Activated T-cell treated with anti-CD3 and anti-CD28 coated beads, Interleukin-2, amount 50 U/mL, for 72 hours (primary cell): ENCODE measurements at regions not wholly inside any gene's neighbourhood (a gene's known extent, or its start where the extent isn't known, plus 50 kb on each side); places are given as distances from the start of the nearest gene placed in this dataset.

Source experiments
- ATAC-seq, 2 donors: fragments of 150-1000 bp; cut with Tn5 transposase; replicated peaks in 1 of 2; 2 replicates each; pipeline ENCODE4 v1.10.0; 2021; ENCODE audit warnings: moderate library complexity in 2 of 2, mild to moderate bottlenecking in 1 of 2
- DNase-seq, 2 donors: peaks; one replicate each; pipeline ENCODE4 v3.0.0; 2021 to 2022; ENCODE audit warnings: mixed read lengths in 1 of 2
- H3K27ac Mint-ChIP-seq: one replicate; pipeline ENCODE4 v1.8.0; 2022; ENCODE audit warnings: mild to moderate bottlenecking, moderate library complexity, mixed read lengths
- H3K27me3 Mint-ChIP-seq: one replicate; pipeline ENCODE4 v1.8.0; 2022; ENCODE audit warnings: low read depth, mixed read lengths
- H3K36me3 Mint-ChIP-seq, 2 donors: one replicate each; pipeline ENCODE4 v1.8.0; 2022; ENCODE audit warnings: mixed read lengths in 2 of 2, mild to moderate bottlenecking in 1 of 2; ENCODE audit not compliant: insufficient read depth in 2 of 2
- H3K4me1 Mint-ChIP-seq: one replicate; pipeline ENCODE4 v1.8.0; 2022; ENCODE audit warnings: low read depth, mixed read lengths
- H3K4me3 Mint-ChIP-seq, 2 donors: one replicate each; pipeline ENCODE4 v1.8.0; 2022; ENCODE audit warnings: mild to moderate bottlenecking in 2 of 2, mixed read lengths in 2 of 2, moderate library complexity in 2 of 2
- H3K9me3 Mint-ChIP-seq, 2 donors: one replicate each; pipeline ENCODE4 v1.8.0; 2022; ENCODE audit warnings: mixed read lengths in 2 of 2

- H3K9me3 Mint-ChIP-seq: no peaks in the 10 kb centered on the region
- no peak overlapping the region for H3K27ac Mint-ChIP-seq
- DNase-seq (no peak), ATAC-seq (no peak)
- H3K27me3 Mint-ChIP-seq: no peaks in the 10 kb centered on the region
- H3K4me3 Mint-ChIP-seq: no peak overlapping the region
- no peaks in the 10 kb centered on the region for H3K4me1 Mint-ChIP-seq
- no peaks in the 10 kb centered on the region for H3K36me3 Mint-ChIP-seq
Measured at GRCh38 chr4:159495515-159496236, 392.8 kb downstream of the RAPGEF2 start.

- ATAC-seq: no peak
- Mint-ChIP-seq H3K4me1 (no peaks in the 10 kb centered on the region), H3K27ac (no peak overlapping the region), H3K36me3 (no peaks in the 10 kb centered on the region), H3K9me3 (no peaks in the 10 kb centered on the region), H3K27me3 (no peaks in the 10 kb centered on the region), H3K4me3 (no peak overlapping the region)
- no peak for DNase-seq
Measured at GRCh38 chr4:159496248-159496647, 393.4 kb downstream of the RAPGEF2 start.

- no peaks in the 10 kb centered on the region for H3K36me3 Mint-ChIP-seq
- no peaks in the 10 kb centered on the region for H3K4me1 Mint-ChIP-seq
- no peak overlapping the region for H3K27ac Mint-ChIP-seq
Measured at GRCh38 chr4:159497936-159498335, 395.1 kb downstream of the RAPGEF2 start.

GRCh38 chr4:159498446-159499115 is 395.7 kb downstream of the RAPGEF2 start:
- H3K27me3 Mint-ChIP-seq: no peaks in the 10 kb centered on the region
- no peaks in the 10 kb centered on the region for H3K4me1 Mint-ChIP-seq
- ATAC-seq (no peak), DNase-seq (no peak)
- H3K27ac Mint-ChIP-seq: no peak overlapping the region
- no peaks in the 10 kb centered on the region for H3K9me3 Mint-ChIP-seq
- H3K4me3 Mint-ChIP-seq: no peak overlapping the region
- H3K36me3 Mint-ChIP-seq: no peaks in the 10 kb centered on the region

More at GRCh38 chr4:159497936-159498335, 395.1 kb downstream of the RAPGEF2 start:
- Mint-ChIP-seq H3K27me3 (no peaks in the 10 kb centered on the region), H3K4me3 (no peak overlapping the region), H3K9me3 (no peaks in the 10 kb centered on the region)
- no peak for DNase-seq
- no peak for ATAC-seq

- ATAC-seq (no peak), DNase-seq (no peak)
- no peaks in the 10 kb centered on the region for H3K4me1 Mint-ChIP-seq
- H3K9me3 Mint-ChIP-seq: no peaks in the 10 kb centered on the region
- no peak overlapping the region for H3K4me3 Mint-ChIP-seq
- H3K36me3 Mint-ChIP-seq: no peaks in the 10 kb centered on the region
- no peak overlapping the region for H3K27ac Mint-ChIP-seq
- H3K27me3 Mint-ChIP-seq: no peaks in the 10 kb centered on the region
Measured at GRCh38 chr4:159500861-159501260, 398.0 kb downstream of the RAPGEF2 start.

DNA sequence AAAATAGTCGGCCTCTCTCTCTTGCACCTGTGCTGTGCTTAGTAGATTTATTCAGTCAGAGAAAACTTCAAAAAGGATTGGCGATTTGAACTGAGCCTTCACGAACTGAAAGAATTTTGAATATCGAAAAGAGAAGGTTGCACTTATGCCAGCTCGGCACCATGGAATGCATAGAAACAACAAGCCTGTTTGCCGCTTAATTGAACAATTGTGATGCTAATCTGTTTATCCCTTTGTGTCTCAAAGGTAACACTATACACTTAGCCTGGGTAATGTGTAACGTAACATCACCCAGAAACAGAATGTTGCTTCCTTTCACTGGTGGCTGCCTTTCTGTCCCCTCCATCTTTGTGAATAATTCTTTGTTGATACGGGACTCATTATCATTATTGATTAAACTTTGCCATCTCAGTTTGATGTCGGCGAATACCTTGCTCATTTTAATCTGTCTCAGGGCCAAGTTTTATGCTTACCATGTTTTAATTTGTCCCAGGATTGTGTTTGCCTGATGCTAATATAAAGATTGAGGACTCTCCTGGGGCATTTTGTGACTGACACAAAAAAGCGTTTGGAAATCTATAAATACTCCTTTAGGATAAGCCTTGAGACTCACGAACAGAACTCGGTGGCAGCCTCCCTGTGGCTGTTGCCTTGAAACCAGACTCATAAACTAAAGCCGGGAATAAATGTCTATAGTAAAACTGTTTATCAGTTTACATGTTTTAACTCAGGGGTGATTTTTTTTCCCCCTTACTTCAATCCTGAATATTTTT is 400.5 kb downstream of the RAPGEF2 start:
- H3K27me3 Mint-ChIP-seq: no peaks in the 10 kb centered on the region
- DNase-seq: no peak
- ATAC-seq: no peak
- no peaks in the 10 kb centered on the region for H3K9me3 Mint-ChIP-seq
- no peaks in the 10 kb centered on the region for H3K36me3 Mint-ChIP-seq
- no peaks in the 10 kb centered on the region for H3K4me1 Mint-ChIP-seq
- H3K27ac Mint-ChIP-seq: no peak overlapping the region
- no peak overlapping the region for H3K4me3 Mint-ChIP-seq

- ATAC-seq (no peak), DNase-seq (no peak)
- no peak overlapping the region for H3K4me3 Mint-ChIP-seq
- no peak overlapping the region for H3K27ac Mint-ChIP-seq
- H3K27me3 Mint-ChIP-seq: no peaks in the 10 kb centered on the region
- peaks cover 0 to under 1% of the 10 kb centered on the region in 2 donors for H3K9me3 Mint-ChIP-seq
- H3K36me3 Mint-ChIP-seq: no peaks in the 10 kb centered on the region
- H3K4me1 Mint-ChIP-seq: no peaks in the 10 kb centered on the region
Measured at GRCh38 chr4:159504684-159505083, 401.8 kb downstream of the RAPGEF2 start.

- DNase-seq: no peak
- H3K9me3 Mint-ChIP-seq: peaks cover 0 to 1% of the 10 kb centered on the region in 2 donors
- H3K4me3 Mint-ChIP-seq: no peak overlapping the region
- no peak for ATAC-seq
- no peaks in the 10 kb centered on the region for H3K4me1 Mint-ChIP-seq
- no peaks in the 10 kb centered on the region for H3K36me3 Mint-ChIP-seq
- H3K27me3 Mint-ChIP-seq: no peaks in the 10 kb centered on the region
- no peak overlapping the region for H3K27ac Mint-ChIP-seq
Measured at GRCh38 chr4:159505266-159505975, 402.5 kb downstream of the RAPGEF2 start.

- Mint-ChIP-seq H3K9me3 (peaks cover 0 to 1% of the 10 kb centered on the region in 2 donors), H3K27ac (no peak overlapping the region), H3K4me1 (no peaks in the 10 kb centered on the region), H3K27me3 (no peaks in the 10 kb centered on the region), H3K4me3 (no peak overlapping the region), H3K36me3 (no peaks in the 10 kb centered on the region)
- DNase-seq (no peak), ATAC-seq (no peak)
Measured at GRCh38 chr4:159506801-159507517, 404.1 kb downstream of the RAPGEF2 start.

GRCh38 chr4:159508917-159509500 is 406.1 kb downstream of the RAPGEF2 start:
- no peak overlapping the region for H3K27ac Mint-ChIP-seq
- no peaks in the 10 kb centered on the region for H3K27me3 Mint-ChIP-seq
- ATAC-seq: no peak

DNA sequence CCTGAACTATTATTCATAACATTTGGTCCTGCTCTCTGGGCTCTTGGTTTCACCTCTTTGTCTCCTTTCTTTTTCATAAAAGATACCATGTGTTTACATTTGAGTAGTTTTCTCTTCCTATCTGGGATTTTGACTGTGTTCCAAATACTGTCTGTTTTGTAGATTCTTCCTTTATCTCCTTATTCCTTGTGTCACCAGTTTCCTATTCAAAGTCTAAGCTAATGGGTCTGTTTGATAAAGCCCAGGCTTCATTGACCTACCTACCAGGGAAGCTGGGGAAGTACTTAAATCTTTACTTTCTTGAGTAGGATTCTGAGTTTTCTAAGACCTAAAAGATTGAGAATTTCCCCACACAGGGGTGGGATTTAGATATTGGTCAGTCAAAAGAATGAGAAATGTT is 409.5 kb downstream of the RAPGEF2 start:
- no peak overlapping the region for H3K27ac Mint-ChIP-seq
- no peaks in the 10 kb centered on the region for H3K4me1 Mint-ChIP-seq
- H3K27me3 Mint-ChIP-seq: peaks cover 6% of the 10 kb centered on the region
- no peaks in the 10 kb centered on the region for H3K36me3 Mint-ChIP-seq
- H3K4me3 Mint-ChIP-seq: no peak overlapping the region
- ATAC-seq (no peak), DNase-seq (no peak)
- H3K9me3 Mint-ChIP-seq: peaks cover 3 to 6% of the 10 kb centered on the region in 2 donors

More at GRCh38 chr4:159508917-159509500, 406.1 kb downstream of the RAPGEF2 start:
- Mint-ChIP-seq H3K4me1 (no peaks in the 10 kb centered on the region), H3K4me3 (no peak overlapping the region), H3K9me3 (peaks cover 3% of the 10 kb centered on the region in 2 donors), H3K36me3 (no peaks in the 10 kb centered on the region)
- DNase-seq: no peak

DNA sequence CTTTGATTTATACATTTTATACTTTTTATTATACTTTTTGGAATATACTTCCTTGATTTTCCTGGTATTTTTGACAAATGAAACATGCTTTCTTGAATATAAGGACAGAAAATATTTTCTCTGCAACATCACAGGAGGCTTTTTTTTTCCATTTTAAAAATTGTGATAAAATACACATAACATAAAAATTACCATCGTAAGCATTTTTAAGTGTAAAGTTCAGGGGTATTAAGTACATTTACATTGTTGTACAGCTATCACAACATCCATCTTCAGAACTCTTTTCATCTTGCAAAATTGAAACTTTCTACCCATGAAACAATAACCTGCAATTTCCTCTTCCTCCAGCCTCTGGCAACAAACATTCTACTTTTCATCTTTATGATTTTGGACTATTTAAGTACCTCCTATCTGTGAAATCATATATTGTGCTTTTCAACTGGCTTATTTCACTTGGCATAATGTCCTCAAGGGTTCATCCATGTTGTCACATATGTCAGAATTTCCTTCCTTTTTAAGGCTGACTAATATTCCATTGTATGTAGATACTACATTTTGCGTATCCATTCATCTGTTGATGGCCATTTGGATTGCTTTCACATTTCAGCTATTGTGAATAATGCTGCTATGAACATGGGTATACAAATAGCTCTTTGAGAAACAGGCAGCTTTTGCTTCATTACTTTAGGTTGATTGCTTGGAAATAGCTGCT is 412.6 kb downstream of the RAPGEF2 start:
- Mint-ChIP-seq H3K4me3 (no peak overlapping the region), H3K9me3 (peaks cover 3 to 4% of the 10 kb centered on the region in 2 donors)
- no peak for ATAC-seq

More for the DNA sequence above, 412.6 kb downstream of the RAPGEF2 start:
- Mint-ChIP-seq H3K27ac (no peak overlapping the region), H3K27me3 (peaks cover 6% of the 10 kb centered on the region), H3K4me1 (no peaks in the 10 kb centered on the region), H3K36me3 (no peaks in the 10 kb centered on the region)
- no peak for DNase-seq
